ENCODE measurements at regions not wholly inside any gene's neighbourhood (a gene's known extent, or its start where the extent isn't known, plus 50 kb on each side); places are given as distances from the start of the nearest gene placed in this dataset.
A peak's percentile ranks its signal among the peaks of the same experiment; 100 is the strongest.

- DNase-seq: no peak
These were observed 198.4 kb upstream of the CCDC179 start for GRCh38 chr11:23058656-23059055.

GRCh38 chr11:23063276-23063675, 203.0 kb upstream of the CCDC179 start:
- DNase-seq: no peak

GRCh38 chr11:23078289-23078971, 218.2 kb upstream of the CCDC179 start:
- DNase-seq: peak; percentile 52

- peak; percentile 6 for DNase-seq
These were observed 219.1 kb upstream of the CCDC179 start for GRCh38 chr11:23079382-23079813.

GRCh38 chr11:23087407-23087806, 227.1 kb upstream of the CCDC179 start:
- DNase-seq: no peak

GRCh38 chr11:23090659-23091058, 230.4 kb upstream of the CCDC179 start:
- DNase-seq: no peak

- no peak for DNase-seq
These were observed 235.4 kb upstream of the CCDC179 start for GRCh38 chr11:23095650-23096189.

- no peak for DNase-seq
These were observed 237.6 kb upstream of the CCDC179 start for GRCh38 chr11:23097891-23098290.

GRCh38 chr11:23099256-23099655, 239.0 kb upstream of the CCDC179 start:
- no peak for DNase-seq

- DNase-seq: no peak
These were observed 240.5 kb upstream of the CCDC179 start for GRCh38 chr11:23100726-23101125.

- DNase-seq: no peak
These were observed 243.1 kb upstream of the CCDC179 start for GRCh38 chr11:23103416-23103815.

GRCh38 chr11:23111527-23111926, 251.3 kb upstream of the CCDC179 start:
- DNase-seq: no peak

GRCh38 chr11:23112390-23112789, 252.1 kb upstream of the CCDC179 start:
- DNase-seq: no peak

- DNase-seq: peak; percentile 17
These were observed 253.0 kb upstream of the CCDC179 start for GRCh38 chr11:23112987-23113886.

GRCh38 chr11:23113887-23114216, 253.6 kb upstream of the CCDC179 start:
- no peak for DNase-seq

GRCh38 chr11:23123753-23124152, 263.5 kb upstream of the CCDC179 start:
- DNase-seq: no peak

GRCh38 chr11:23124249-23124648, 264.0 kb upstream of the CCDC179 start:
- DNase-seq: no peak

- DNase-seq: no peak
These were observed 264.7 kb upstream of the CCDC179 start for GRCh38 chr11:23124996-23125395.

GRCh38 chr11:23127706-23128105, 267.4 kb upstream of the CCDC179 start:
- DNase-seq: no peak

- DNase-seq: no peak
These were observed 274.4 kb upstream of the CCDC179 start for GRCh38 chr11:23134627-23135026.

- DNase-seq: no peak
These were observed 278.5 kb upstream of the CCDC179 start for GRCh38 chr11:23138761-23139160.

GRCh38 chr11:23143022-23143421, 282.7 kb upstream of the CCDC179 start:
- no peak for DNase-seq

GRCh38 chr11:23151819-23152218, 291.5 kb upstream of the CCDC179 start:
- DNase-seq: no peak

GRCh38 chr11:23155503-23155902, 295.2 kb upstream of the CCDC179 start:
- no peak for DNase-seq

All from amniotic stem cell (primary cell).